PC-9 (cell line): ENCODE measurements at regions not wholly inside any gene's neighbourhood (a gene's known extent, or its start where the extent isn't known, plus 50 kb on each side); places are given as distances from the start of the nearest gene placed in this dataset.

Experiments used
- BruUV-seq: library from RNA; stranded (reverse); fragments of 400-500 nt; replicated peaks from 2 replicates; lab custom pipeline; 2021; lab: Mats Ljungman, UMichigan
- CTCF ChIA-PET: fragments of 300-600 bp; sonication (Branson Sonifier 250); formaldehyde crosslinking; loops from one replicate; lab custom pipeline; 2022; ENCODE audit warnings: antibody characterized with exemption; lab: Charles Lee
- POLR2A ChIA-PET: fragments of 300-600 bp; sonication (Branson Sonifier 250); formaldehyde crosslinking; loops from one replicate; lab custom pipeline; 2022; ENCODE audit warnings: antibody characterized with exemption; ENCODE audit not compliant: unreplicated experiment; lab: Charles Lee
- DNase-seq, 2 experiments: peaks; one replicate each; pipeline versions ENCODE4 v3.0.0 to v3.0.0-alpha.2; 2015 to 2022; ENCODE audit warnings: mixed read lengths in 1 of 2
- H2AFZ ChIP-seq: fragments of 200-600 bp; sonication (generic); 2 replicates; pipeline ENCODE4 v1.8.1; 2017; ENCODE audit warnings: antibody characterized with exemption
- H3F3A ChIP-seq: fragments of 200-600 bp; sonication (generic); 2 replicates; pipeline ENCODE4 v1.8.1; 2017; ENCODE audit warnings: antibody characterized with exemption, mild to moderate bottlenecking, low read depth; ENCODE audit not compliant: insufficient read depth
- H3K27ac ChIP-seq: fragments of 200-600 bp; sonication (generic); 2 replicates; pipeline ENCODE4 v1.6.1; 2016; ENCODE audit warnings: mixed run types
- H3K27me3 ChIP-seq: fragments of 200-600 bp; sonication (generic); 2 replicates; pipeline ENCODE4 v1.6.1; 2016; ENCODE audit warnings: low read depth, mixed run types; ENCODE audit not compliant: insufficient read depth
- H3K36me3 ChIP-seq: fragments of 200-600 bp; sonication (generic); 2 replicates; pipeline ENCODE4 v1.6.1; 2016; ENCODE audit warnings: low read depth, mixed run types
- H3K4me1 ChIP-seq: fragments of 200-600 bp; sonication (generic); replicated peaks from 2 replicates; pipeline ENCODE4 v1.6.1; 2016; ENCODE audit warnings: mixed run types; ENCODE audit not compliant: insufficient read depth
- H3K4me2 ChIP-seq: fragments of 200-600 bp; sonication (generic); 2 replicates; pipeline ENCODE4 v1.6.1; 2017; ENCODE audit warnings: mixed run types
- H3K4me3 ChIP-seq: fragments of 200-600 bp; sonication (generic); 2 replicates; pipeline ENCODE4 v1.6.1; 2016; ENCODE audit warnings: mixed run types
- H3K79me2 ChIP-seq: fragments of 200-600 bp; sonication (generic); 2 replicates; pipeline ENCODE4 v1.6.1; 2017; ENCODE audit warnings: low read depth, mixed run types
- H3K9me2 ChIP-seq: fragments of 200-600 bp; sonication (generic); 2 replicates; pipeline ENCODE4 v1.8.1; 2017; ENCODE audit warnings: mild to moderate bottlenecking; ENCODE audit not compliant: insufficient read depth
- H3K9me3 ChIP-seq: fragments of 200-600 bp; sonication (generic); 2 replicates; pipeline ENCODE4 v1.8.1; 2016; ENCODE audit warnings: low read depth; ENCODE audit not compliant: insufficient read depth
- H4K20me1 ChIP-seq: fragments of 200-600 bp; sonication (generic); 2 replicates; pipeline ENCODE4 v1.8.1; 2017; ENCODE audit not compliant: insufficient read depth
- EZH2 ChIP-seq: fragments of 200-600 bp; sonication (generic); IDR thresholded peaks from 2 replicates; pipeline ENCODE4 v1.8.0; 2017; ENCODE audit warnings: antibody characterized with exemption, low read depth
- intact Hi-C: fragments of 100-400 bp; cut with micrococcal nuclease; formaldehyde crosslinking; loops from one replicate; pipeline ENCODE4 v1.10.0; 2022; ENCODE audit not compliant: unreplicated experiment
- TF ChIP-seq, protein P1 (sequence below): fragments of 200-600 bp; sonication (generic); conservative IDR thresholded peaks from 2 replicates; pipeline ENCODE4 v1.6.1; 2017; ENCODE audit warnings: mixed run types, antibody characterized with exemption, mild to moderate bottlenecking, moderate library complexity

DNA sequence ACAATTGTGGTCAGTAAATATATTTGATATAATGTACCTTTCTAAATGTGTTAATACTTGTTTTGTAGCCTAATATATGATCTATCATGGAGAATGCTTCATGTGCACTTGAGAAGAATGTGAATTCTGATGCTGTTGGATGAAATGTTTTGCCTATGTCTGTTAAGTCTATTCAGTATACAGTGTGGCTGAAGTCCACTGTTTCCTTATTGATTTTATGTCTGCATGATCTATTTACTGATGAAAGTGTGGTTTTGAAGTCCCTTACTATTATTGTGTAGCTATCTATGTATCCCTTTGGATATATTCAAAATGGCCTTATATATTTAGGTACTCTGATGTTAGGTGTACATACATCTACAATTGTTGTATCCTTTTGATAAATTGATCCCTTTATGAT, 515.8 kb upstream of the EPHA5 start:
- POLR2A ChIA-PET, result no interaction called here
- Histone ChIP-seq H2AFZ (no peak overlapping the region), H3K79me2 (no peaks in the 10 kb centered on the region), H3K4me3 (no peak overlapping the region), H3F3A (no peaks in the 10 kb centered on the region), H3K27ac (no peak overlapping the region), H3K4me1 (no peaks in the 10 kb centered on the region), H3K36me3 (no peaks in the 10 kb centered on the region), H3K9me3 (no peaks in the 10 kb centered on the region), H3K9me2 (no peaks in the 10 kb centered on the region), H3K4me2 (no peak overlapping the region), H3K27me3 (no peaks in the 10 kb centered on the region), H4K20me1 (no peaks in the 10 kb centered on the region)
- CTCF ChIA-PET, result no interaction called here
- BruUV-seq, result no TSS peak
- intact Hi-C loops, result no loop called here
- no peak for DNase-seq
- TF ChIP-seq, protein P1, sequence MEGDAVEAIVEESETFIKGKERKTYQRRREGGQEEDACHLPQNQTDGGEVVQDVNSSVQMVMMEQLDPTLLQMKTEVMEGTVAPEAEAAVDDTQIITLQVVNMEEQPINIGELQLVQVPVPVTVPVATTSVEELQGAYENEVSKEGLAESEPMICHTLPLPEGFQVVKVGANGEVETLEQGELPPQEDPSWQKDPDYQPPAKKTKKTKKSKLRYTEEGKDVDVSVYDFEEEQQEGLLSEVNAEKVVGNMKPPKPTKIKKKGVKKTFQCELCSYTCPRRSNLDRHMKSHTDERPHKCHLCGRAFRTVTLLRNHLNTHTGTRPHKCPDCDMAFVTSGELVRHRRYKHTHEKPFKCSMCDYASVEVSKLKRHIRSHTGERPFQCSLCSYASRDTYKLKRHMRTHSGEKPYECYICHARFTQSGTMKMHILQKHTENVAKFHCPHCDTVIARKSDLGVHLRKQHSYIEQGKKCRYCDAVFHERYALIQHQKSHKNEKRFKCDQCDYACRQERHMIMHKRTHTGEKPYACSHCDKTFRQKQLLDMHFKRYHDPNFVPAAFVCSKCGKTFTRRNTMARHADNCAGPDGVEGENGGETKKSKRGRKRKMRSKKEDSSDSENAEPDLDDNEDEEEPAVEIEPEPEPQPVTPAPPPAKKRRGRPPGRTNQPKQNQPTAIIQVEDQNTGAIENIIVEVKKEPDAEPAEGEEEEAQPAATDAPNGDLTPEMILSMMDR, result no peak
- TF ChIP-seq EZH2, result no peak

DNA sequence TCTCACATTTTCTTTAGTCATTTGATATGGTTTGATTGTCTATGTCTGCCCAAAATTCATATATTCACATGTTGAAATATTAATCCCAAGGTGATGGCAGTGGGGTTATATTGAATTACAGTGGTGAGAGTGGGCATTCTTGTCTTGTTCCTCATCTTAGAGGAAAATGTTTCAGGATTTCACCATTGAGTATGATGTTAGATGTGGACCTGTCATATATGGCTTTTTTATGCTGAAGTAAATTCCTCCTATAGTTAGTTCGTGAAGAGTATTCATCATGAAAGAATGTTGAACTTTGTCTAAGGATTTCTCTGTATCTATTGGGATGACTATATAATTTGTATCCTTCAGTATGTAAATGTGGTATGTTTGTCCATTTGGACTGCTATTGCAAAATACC, 512.3 kb upstream of the EPHA5 start:
- Histone ChIP-seq H4K20me1 (no peaks in the 10 kb centered on the region), H3K4me2 (no peak overlapping the region), H3K79me2 (no peaks in the 10 kb centered on the region), H3K27ac (no peak overlapping the region), H3K36me3 (no peaks in the 10 kb centered on the region), H3K9me2 (no peaks in the 10 kb centered on the region), H3K4me1 (no peaks in the 10 kb centered on the region), H3F3A (no peaks in the 10 kb centered on the region), H2AFZ (no peak overlapping the region), H3K27me3 (no peaks in the 10 kb centered on the region), H3K9me3 (no peaks in the 10 kb centered on the region), H3K4me3 (no peak overlapping the region)
- intact Hi-C loops, result no loop called here
- ChIA-PET POLR2A (no interaction called here), CTCF (no interaction called here)
- no peak for TF ChIP-seq EZH2
- TF ChIP-seq, protein P1, result no peak
- no TSS peak for BruUV-seq
- DNase-seq, result no peak

- intact Hi-C loops, result no loop called here
- no TSS peak for BruUV-seq
- H2AFZ ChIP-seq, result no peak overlapping the region
- no peak for DNase-seq
- TF ChIP-seq EZH2, result no peak
- TF ChIP-seq, protein P1, result no peak
- no peaks in the 10 kb centered on the region for H3K27me3 ChIP-seq
- no peaks in the 10 kb centered on the region for H3K9me3 ChIP-seq
- no peak overlapping the region for H3K27ac ChIP-seq
- H3K4me2 ChIP-seq, result no peak overlapping the region
- no peaks in the 10 kb centered on the region for H3K9me2 ChIP-seq
- POLR2A ChIA-PET, result no interaction called here
- H3K4me1 ChIP-seq, result no peaks in the 10 kb centered on the region
- H3F3A ChIP-seq, result no peaks in the 10 kb centered on the region
- CTCF ChIA-PET, result no interaction called here
- H4K20me1 ChIP-seq, result no peaks in the 10 kb centered on the region
- no peak overlapping the region for H3K4me3 ChIP-seq
- H3K79me2 ChIP-seq, result no peaks in the 10 kb centered on the region
- H3K36me3 ChIP-seq, result no peaks in the 10 kb centered on the region
Measured at GRCh38 chr4:66178906-66179305, 508.6 kb upstream of the EPHA5 start.
